Parathyroid adenoma (tissue), 2 donors: ENCODE measurements at regions not wholly inside any gene's neighbourhood (a gene's known extent, or its start where the extent isn't known, plus 50 kb on each side); places are given as distances from the start of the nearest gene placed in this dataset.
"Not testable (repeated sequence)": the region's sequence is repeated elsewhere in the genome, so short reads cannot be mapped to it uniquely, and the experiment has no call there.

ENCODE experiments used
- H2AFZ ChIP-seq: fragments of 300-600 bp; sonication (generic); one replicate; pipeline ENCODE4 v1.7.0; 2017; ENCODE audit warnings: antibody characterized with exemption, mild to moderate bottlenecking
- H3K27ac ChIP-seq: fragments of 300-600 bp; sonication (generic); one replicate; pipeline ENCODE4 v1.7.0; 2017
- H3K27me3 ChIP-seq: fragments of 300-600 bp; sonication (generic); one replicate; pipeline ENCODE4 v1.7.0; 2017; ENCODE audit warnings: low read length; ENCODE audit not compliant: control insufficient read depth, insufficient read depth
- H3K36me3 ChIP-seq: fragments of 300-600 bp; sonication (generic); one replicate; pipeline ENCODE4 v1.7.0; 2017; ENCODE audit warnings: low read length; ENCODE audit not compliant: control insufficient read depth, insufficient read depth
- H3K4me1 ChIP-seq: fragments of 300-600 bp; sonication (generic); one replicate; pipeline ENCODE4 v1.7.0; 2017; ENCODE audit warnings: control low read depth
- H3K4me2 ChIP-seq: fragments of 300-600 bp; sonication (generic); one replicate; pipeline ENCODE4 v1.7.0; 2017; ENCODE audit warnings: low read length
- H3K4me3 ChIP-seq: fragments of 300-600 bp; sonication (generic); one replicate; pipeline ENCODE4 v1.7.0; 2017; ENCODE audit warnings: low read depth, low read length
- H3K79me2 ChIP-seq: fragments of 300-600 bp; sonication (generic); one replicate; pipeline ENCODE4 v1.7.0; 2017; ENCODE audit warnings: control low read depth
- H3K9ac ChIP-seq: fragments of 300-600 bp; sonication (generic); one replicate; pipeline ENCODE4 v1.7.0; 2017; ENCODE audit warnings: mild to moderate bottlenecking
- H3K9me3 ChIP-seq: fragments of 300-600 bp; sonication (generic); one replicate; pipeline ENCODE4 v1.7.0; 2017; ENCODE audit warnings: low read length; ENCODE audit not compliant: control insufficient read depth
- CTCF ChIP-seq: fragments of 300-600 bp; sonication (generic); IDR thresholded peaks from one replicate; pipeline ENCODE4 v1.7.0; 2017; ENCODE audit warnings: antibody characterized with exemption, mild to moderate bottlenecking
- donor health status: primary hyperparathyroidism.

- Histone ChIP-seq H3K4me2 (no peak overlapping the region), H2AFZ (no peak overlapping the region), H3K27ac (no peak overlapping the region), H3K79me2 (no peaks in the 10 kb centered on the region), H3K4me3 (no peak overlapping the region), H3K9me3 (no peaks in the 10 kb centered on the region), H3K4me1 (no peaks in the 10 kb centered on the region), H3K9ac (no peak overlapping the region), H3K36me3 (no peaks in the 10 kb centered on the region), H3K27me3 (no peaks in the 10 kb centered on the region)
- TF ChIP-seq CTCF = no peak
These were observed 205.3 kb downstream of the NAP1L3 start for GRCh38 chrX:93468075-93468474.

- no peak overlapping the region for H3K4me3 ChIP-seq
- H3K4me1 ChIP-seq = no peaks in the 10 kb centered on the region
- no peak overlapping the region for H3K27ac ChIP-seq
- no peaks in the 10 kb centered on the region for H3K36me3 ChIP-seq
- no peak for TF ChIP-seq CTCF
- no peaks in the 10 kb centered on the region for H3K9me3 ChIP-seq
- no peaks in the 10 kb centered on the region for H3K27me3 ChIP-seq
- H2AFZ ChIP-seq = no peak overlapping the region
- H3K79me2 ChIP-seq = no peaks in the 10 kb centered on the region
- H3K4me2 ChIP-seq = no peak overlapping the region
- no peak overlapping the region for H3K9ac ChIP-seq
These were observed 207.0 kb downstream of the NAP1L3 start for GRCh38 chrX:93466383-93466782.

GRCh38 chrX:93461060-93461459 lies 212.3 kb downstream of the NAP1L3 start:
- H3K4me3 ChIP-seq = no peak overlapping the region
- H3K27me3 ChIP-seq = no peaks in the 10 kb centered on the region
- H3K4me2 ChIP-seq = no peak overlapping the region
- no peaks in the 10 kb centered on the region for H3K36me3 ChIP-seq
- no peak overlapping the region for H3K9ac ChIP-seq
- no peak overlapping the region for H3K27ac ChIP-seq
- no peaks in the 10 kb centered on the region for H3K79me2 ChIP-seq
- TF ChIP-seq CTCF = no peak
- H2AFZ ChIP-seq = no peak overlapping the region
- H3K4me1 ChIP-seq = no peaks in the 10 kb centered on the region
- H3K9me3 ChIP-seq = no peaks in the 10 kb centered on the region

- no peak overlapping the region for H3K9ac ChIP-seq
- no peaks in the 10 kb centered on the region for H3K27me3 ChIP-seq
- no peaks in the 10 kb centered on the region for H3K9me3 ChIP-seq
- no peak overlapping the region for H2AFZ ChIP-seq
- H3K4me1 ChIP-seq = no peaks in the 10 kb centered on the region
- H3K36me3 ChIP-seq = no peaks in the 10 kb centered on the region
- no peak overlapping the region for H3K4me3 ChIP-seq
- TF ChIP-seq CTCF = no peak
- H3K79me2 ChIP-seq = no peaks in the 10 kb centered on the region
- no peak overlapping the region for H3K4me2 ChIP-seq
- H3K27ac ChIP-seq = no peak overlapping the region
These were observed 218.9 kb downstream of the NAP1L3 start for GRCh38 chrX:93454509-93454908.

- not testable (repeated sequence) for H3K27me3 ChIP-seq, H3K79me2 ChIP-seq, H3K36me3 ChIP-seq, H3K4me2 ChIP-seq, H3K9me3 ChIP-seq, H3K4me1 ChIP-seq, H3K9ac ChIP-seq, H2AFZ ChIP-seq, H3K27ac ChIP-seq, H3K4me3 ChIP-seq
These were observed 238.7 kb downstream of the NAP1L3 start for GRCh38 chrX:93434721-93435120.
